Memory B cell (primary cell): ENCODE measurements at regions not wholly inside any gene's neighbourhood (a gene's known extent, or its start where the extent isn't known, plus 50 kb on each side); places are given as distances from the start of the nearest gene placed in this dataset.
"Not testable (repeated sequence)": the region's sequence is repeated elsewhere in the genome, so short reads cannot be mapped to it uniquely, and the experiment has no call there.

Experiments used
- ATAC-seq: fragments of 150-1000 bp; cut with Tn5 transposase; 2 replicates; pipeline ENCODE4 v1.10.0; 2021; ENCODE audit warnings: low read depth, mild to moderate bottlenecking, moderate library complexity
- DNase-seq, 2 donors: peaks; one replicate each; pipeline ENCODE4 v3.0.0; 2022; ENCODE audit warnings: low spot score in 2 of 2
- H3K27ac Mint-ChIP-seq: one replicate; pipeline ENCODE4 v1.8.0; 2022; ENCODE audit warnings: mild to moderate bottlenecking, moderate library complexity, mixed read lengths
- H3K27me3 Mint-ChIP-seq: one replicate; pipeline ENCODE4 v1.8.0; 2022; ENCODE audit warnings: mixed read lengths
- H3K36me3 Mint-ChIP-seq: one replicate; pipeline ENCODE4 v1.8.0; 2022; ENCODE audit warnings: mild to moderate bottlenecking, mixed read lengths
- H3K4me1 Mint-ChIP-seq: one replicate; pipeline ENCODE4 v1.8.0; 2022; ENCODE audit warnings: mixed read lengths
- H3K4me3 Mint-ChIP-seq: one replicate; pipeline ENCODE4 v1.8.0; 2022; ENCODE audit warnings: mild to moderate bottlenecking, moderate library complexity, mixed read lengths
- H3K9me3 Mint-ChIP-seq: one replicate; pipeline ENCODE4 v1.8.0; 2022; ENCODE audit warnings: mixed read lengths

GRCh38 chr4:13678186-13678924 lies 50.8 kb upstream of the BOD1L1 start:
- H3K36me3 Mint-ChIP-seq, result no peaks in the 10 kb centered on the region
- peaks cover 1% of the 10 kb centered on the region for H3K27me3 Mint-ChIP-seq
- no peak for DNase-seq
- no peak overlapping the region for H3K27ac Mint-ChIP-seq
- peaks cover 10% of the 10 kb centered on the region for H3K9me3 Mint-ChIP-seq
- no peaks in the 10 kb centered on the region for H3K4me1 Mint-ChIP-seq
- ATAC-seq, result no peak
- H3K4me3 Mint-ChIP-seq, result no peak overlapping the region

GRCh38 chr4:13681570-13681969 lies 54.0 kb upstream of the BOD1L1 start:
- Mint-ChIP-seq H3K36me3 (peaks cover 2% of the 10 kb centered on the region), H3K9me3 (peaks cover 20% of the 10 kb centered on the region), H3K4me1 (no peaks in the 10 kb centered on the region), H3K4me3 (no peak overlapping the region), H3K27ac (no peak overlapping the region), H3K27me3 (peaks cover 1% of the 10 kb centered on the region)
- ATAC-seq (no peak), DNase-seq (no peak)

DNA sequence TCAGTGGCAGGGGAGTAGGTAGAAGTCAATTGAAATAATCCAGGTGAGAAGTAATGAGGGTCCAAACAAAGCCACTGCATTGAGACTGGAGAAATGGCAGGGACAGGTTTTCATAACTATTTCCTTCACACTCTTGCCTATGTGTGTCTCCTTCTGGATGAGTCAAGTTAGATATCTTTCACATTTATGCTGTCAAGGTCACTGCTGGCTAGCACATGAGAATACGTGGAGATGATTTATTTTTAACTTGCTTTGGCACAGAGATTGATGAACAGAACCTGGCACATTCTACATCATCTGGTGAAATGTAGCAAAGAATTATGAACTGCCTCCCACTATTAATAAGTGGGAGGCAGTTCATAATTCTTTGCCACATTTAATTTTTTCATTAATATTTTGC lies 66.7 kb upstream of the BOD1L1 start:
- no peak for ATAC-seq
- Mint-ChIP-seq H3K4me1 (no peaks in the 10 kb centered on the region), H3K36me3 (no peaks in the 10 kb centered on the region), H3K27me3 (peaks cover 2% of the 10 kb centered on the region), H3K4me3 (no peak overlapping the region), H3K9me3 (peaks cover 13% of the 10 kb centered on the region), H3K27ac (no peak overlapping the region)
- DNase-seq, result no peak

GRCh38 chr4:13698296-13698695 lies 70.8 kb upstream of the BOD1L1 start:
- ATAC-seq (no peak), DNase-seq (no peak)
- peaks cover 6% of the 10 kb centered on the region for H3K27me3 Mint-ChIP-seq
- H3K27ac Mint-ChIP-seq, result no peak overlapping the region
- no peaks in the 10 kb centered on the region for H3K36me3 Mint-ChIP-seq
- H3K9me3 Mint-ChIP-seq, result peaks cover 4% of the 10 kb centered on the region
- no peak overlapping the region for H3K4me3 Mint-ChIP-seq
- H3K4me1 Mint-ChIP-seq, result no peaks in the 10 kb centered on the region

- no peaks in the 10 kb centered on the region for H3K36me3 Mint-ChIP-seq
- H3K27ac Mint-ChIP-seq, result no peak overlapping the region
- H3K4me3 Mint-ChIP-seq, result no peak overlapping the region
- ATAC-seq, result no peak
- no peak for DNase-seq
- H3K27me3 Mint-ChIP-seq, result peaks cover 6% of the 10 kb centered on the region
- H3K4me1 Mint-ChIP-seq, result peaks cover 3% of the 10 kb centered on the region
- H3K9me3 Mint-ChIP-seq, result peaks cover 2% of the 10 kb centered on the region
These were observed 72.7 kb upstream of the BOD1L1 start for GRCh38 chr4:13700021-13700857.

DNA sequence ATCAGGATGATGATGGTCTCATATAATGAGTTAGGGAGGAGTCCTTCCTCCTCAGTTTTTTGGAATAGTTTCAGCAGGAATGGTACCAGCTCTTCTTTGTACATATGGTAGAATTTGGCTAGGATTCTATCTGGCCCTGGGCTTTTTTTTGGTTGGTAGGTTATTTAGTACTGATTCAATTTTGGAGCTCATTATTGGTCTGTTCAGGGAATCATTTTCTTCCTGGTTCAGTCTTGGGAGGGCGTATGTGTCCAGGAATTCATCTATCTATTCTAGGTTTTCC lies 73.3 kb upstream of the BOD1L1 start:
- H3K36me3 Mint-ChIP-seq, H3K27ac Mint-ChIP-seq, H3K4me3 Mint-ChIP-seq, DNase-seq, H3K9me3 Mint-ChIP-seq, ATAC-seq, H3K4me1 Mint-ChIP-seq, H3K27me3 Mint-ChIP-seq: not testable (repeated sequence)

DNA sequence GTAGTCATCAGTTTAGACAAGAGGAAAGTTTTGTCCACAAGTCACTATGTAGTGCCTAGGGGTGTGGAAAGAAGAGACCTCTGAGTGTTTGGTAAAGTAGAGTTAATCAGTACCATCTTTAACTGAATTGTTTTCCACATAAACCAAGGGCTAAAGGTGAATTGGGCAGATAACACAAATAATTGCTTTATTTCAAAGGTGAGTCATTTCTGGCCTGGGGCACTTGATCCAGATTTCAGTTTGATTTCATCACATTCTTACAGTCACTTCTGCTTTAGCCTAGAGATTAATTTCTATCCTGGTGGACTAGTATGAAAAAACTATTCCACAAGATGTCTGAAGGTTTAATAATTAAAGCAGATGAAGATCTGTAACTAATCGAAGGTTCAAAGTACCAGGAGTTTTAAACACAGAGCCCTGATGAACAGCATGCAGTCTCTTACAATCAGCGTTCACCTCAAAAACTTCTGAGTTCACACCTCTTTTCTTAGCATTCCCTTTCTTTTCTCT lies 74.5 kb upstream of the BOD1L1 start:
- Mint-ChIP-seq H3K4me1 (peaks cover 3% of the 10 kb centered on the region), H3K27me3 (peaks cover 6% of the 10 kb centered on the region), H3K36me3 (no peaks in the 10 kb centered on the region), H3K4me3 (no peak overlapping the region), H3K9me3 (peaks cover 2% of the 10 kb centered on the region), H3K27ac (no peak overlapping the region)
- DNase-seq, result no peak
- no peak for ATAC-seq

DNA sequence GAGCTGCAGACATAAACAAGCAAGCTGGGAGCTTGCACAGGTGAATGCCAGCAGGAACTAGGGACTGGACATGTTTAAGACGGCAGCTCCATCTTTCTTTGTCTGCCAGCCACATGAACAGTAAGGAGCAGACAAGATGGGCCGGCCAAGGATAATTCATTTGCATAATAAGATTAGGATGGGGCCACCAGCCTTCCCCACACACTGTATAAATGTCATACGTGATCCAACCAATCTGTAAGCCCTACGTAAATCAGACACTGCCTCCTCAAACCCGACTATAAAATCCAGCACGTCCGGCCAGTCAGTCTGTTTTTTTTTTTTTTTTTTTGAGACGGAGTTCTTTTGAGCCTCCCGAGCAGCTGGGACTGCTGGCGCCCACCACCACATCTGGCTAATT lies 75.6 kb upstream of the BOD1L1 start:
- DNase-seq, result no peak
- peaks cover 3% of the 10 kb centered on the region for H3K4me1 Mint-ChIP-seq
- H3K27ac Mint-ChIP-seq, result no peak overlapping the region
- H3K36me3 Mint-ChIP-seq, result no peaks in the 10 kb centered on the region
- H3K4me3 Mint-ChIP-seq, result no peak overlapping the region
- peaks cover 2% of the 10 kb centered on the region for H3K9me3 Mint-ChIP-seq
- peaks cover 6% of the 10 kb centered on the region for H3K27me3 Mint-ChIP-seq
- no peak for ATAC-seq

DNA sequence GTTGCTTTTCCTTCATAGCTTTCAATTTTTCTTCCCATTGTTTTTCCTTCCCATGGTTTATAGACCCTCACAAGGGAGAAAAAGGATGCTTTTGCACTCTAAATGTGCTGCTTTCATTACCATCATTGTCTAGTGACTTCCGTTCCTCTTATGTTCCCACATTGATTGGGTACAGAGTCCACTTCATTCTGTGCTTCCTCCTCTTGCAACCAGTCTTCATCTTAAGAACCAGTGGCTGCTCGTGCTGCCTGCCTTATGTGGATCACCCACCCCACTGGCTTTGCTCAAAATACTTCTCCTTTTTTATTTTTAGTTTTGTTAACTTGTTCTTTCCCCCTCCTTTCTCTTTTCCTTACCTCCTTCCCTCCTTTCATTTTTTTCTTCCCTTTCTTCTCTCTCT lies 76.5 kb upstream of the BOD1L1 start:
- H3K27me3 Mint-ChIP-seq, result peaks cover 6% of the 10 kb centered on the region

GRCh38 chr4:13704761-13705160 lies 77.2 kb upstream of the BOD1L1 start:
- peaks cover 3% of the 10 kb centered on the region for H3K4me1 Mint-ChIP-seq
- peaks cover 6% of the 10 kb centered on the region for H3K27me3 Mint-ChIP-seq
- H3K9me3 Mint-ChIP-seq, result no peaks in the 10 kb centered on the region
- H3K36me3 Mint-ChIP-seq, result no peaks in the 10 kb centered on the region
- DNase-seq (no peak), ATAC-seq (no peak)
- no peak overlapping the region for H3K27ac Mint-ChIP-seq
- H3K4me3 Mint-ChIP-seq, result no peak overlapping the region

More for the DNA sequence above, 76.5 kb upstream of the BOD1L1 start:
- Mint-ChIP-seq H3K36me3 (no peaks in the 10 kb centered on the region), H3K27ac (no peak overlapping the region), H3K4me1 (peaks cover 3% of the 10 kb centered on the region), H3K4me3 (no peak overlapping the region), H3K9me3 (no peaks in the 10 kb centered on the region)
- DNase-seq, result no peak
- no peak for ATAC-seq

- no peaks in the 10 kb centered on the region for H3K9me3 Mint-ChIP-seq
- H3K4me1 Mint-ChIP-seq, result peaks cover 3% of the 10 kb centered on the region
- no peak for DNase-seq
- no peak overlapping the region for H3K27ac Mint-ChIP-seq
- ATAC-seq, result no peak
- peaks cover 5% of the 10 kb centered on the region for H3K27me3 Mint-ChIP-seq
- H3K36me3 Mint-ChIP-seq, result no peaks in the 10 kb centered on the region
- H3K4me3 Mint-ChIP-seq, result no peak overlapping the region
These were observed 78.1 kb upstream of the BOD1L1 start for GRCh38 chr4:13705521-13706041.

DNA sequence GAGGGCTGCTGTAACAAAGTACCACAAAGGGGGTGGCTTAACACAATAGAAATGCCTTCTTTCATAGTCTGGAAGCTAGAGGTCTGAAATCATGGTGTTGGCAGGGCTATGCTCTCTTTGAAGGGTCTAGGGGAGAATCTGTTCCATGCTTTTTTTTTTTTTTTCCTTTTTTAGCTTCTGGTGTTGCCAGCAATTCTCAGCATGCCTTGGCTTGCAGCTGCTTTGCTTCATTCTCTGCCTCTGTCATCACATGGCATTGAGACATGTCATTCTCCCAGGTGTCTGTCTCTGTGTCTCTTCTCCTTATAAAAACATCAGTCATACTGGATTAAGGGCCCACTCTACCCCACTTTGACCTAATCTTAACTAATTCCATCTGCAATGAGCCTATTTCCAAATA lies 78.6 kb upstream of the BOD1L1 start:
- Mint-ChIP-seq H3K27me3 (peaks cover 5% of the 10 kb centered on the region), H3K4me3 (no peak overlapping the region), H3K27ac (no peak overlapping the region), H3K36me3 (no peaks in the 10 kb centered on the region), H3K9me3 (no peaks in the 10 kb centered on the region), H3K4me1 (peaks cover 3% of the 10 kb centered on the region)
- ATAC-seq, result no peak
- no peak for DNase-seq

GRCh38 chr4:13706716-13707115 lies 79.2 kb upstream of the BOD1L1 start:
- peaks cover 5% of the 10 kb centered on the region for H3K27me3 Mint-ChIP-seq
- H3K27ac Mint-ChIP-seq, result no peak overlapping the region
- H3K4me3 Mint-ChIP-seq, result no peak overlapping the region
- no peaks in the 10 kb centered on the region for H3K9me3 Mint-ChIP-seq
- H3K4me1 Mint-ChIP-seq, result peaks cover 3% of the 10 kb centered on the region
- DNase-seq (no peak), ATAC-seq (no peak)
- H3K36me3 Mint-ChIP-seq, result no peaks in the 10 kb centered on the region

GRCh38 chr4:13710246-13710885 lies 82.8 kb upstream of the BOD1L1 start:
- ATAC-seq, result no peak
- H3K27ac Mint-ChIP-seq, result no peak overlapping the region
- no peaks in the 10 kb centered on the region for H3K4me1 Mint-ChIP-seq
- no peaks in the 10 kb centered on the region for H3K36me3 Mint-ChIP-seq
- DNase-seq, result no peak
- H3K27me3 Mint-ChIP-seq, result peaks cover 3% of the 10 kb centered on the region
- H3K4me3 Mint-ChIP-seq, result no peak overlapping the region
- H3K9me3 Mint-ChIP-seq, result no peaks in the 10 kb centered on the region
